Left renal pelvis (tissue), 4 donors: ENCODE measurements at regions not wholly inside any gene's neighbourhood (a gene's known extent, or its start where the extent isn't known, plus 50 kb on each side); places are given as distances from the start of the nearest gene placed in this dataset.

ENCODE experiments used
- DNase-seq, 4 donors: peaks; one replicate each; pipeline ENCODE4 v3.0.0-alpha.2; 2013; ENCODE audit warnings: low read depth in 4 of 4, low spot score in 3 of 4

GRCh38 chr13:99862244-99862643 lies 109.3 kb downstream of the ZIC5 start:
- DNase-seq, result no peak

- no peak for DNase-seq
These were observed 109.8 kb downstream of the ZIC5 start for GRCh38 chr13:99861771-99862170.

- DNase-seq, result no peak
These were observed 110.8 kb downstream of the ZIC5 start for GRCh38 chr13:99860745-99861144.

GRCh38 chr13:99859178-99860177 lies 112.1 kb downstream of the ZIC5 start:
- DNase-seq, result no peak

- no peak for DNase-seq
These were observed 113.8 kb downstream of the ZIC5 start for GRCh38 chr13:99857738-99858137.

- no peak for DNase-seq
These were observed 115.8 kb downstream of the ZIC5 start for GRCh38 chr13:99855526-99856420.

- DNase-seq, result no peak
These were observed 117.2 kb downstream of the ZIC5 start for GRCh38 chr13:99854366-99854765.

- no peak for DNase-seq
These were observed 124.2 kb downstream of the ZIC5 start for GRCh38 chr13:99847318-99847750.

GRCh38 chr13:99845161-99845874 lies 126.2 kb downstream of the ZIC5 start:
- DNase-seq, result no peak

GRCh38 chr13:99844421-99844820 lies 127.1 kb downstream of the ZIC5 start:
- DNase-seq, result no peak

GRCh38 chr13:99843872-99844271 lies 127.7 kb downstream of the ZIC5 start:
- DNase-seq, result no peak

GRCh38 chr13:99842405-99842804 lies 129.2 kb downstream of the ZIC5 start:
- DNase-seq, result no peak

GRCh38 chr13:99836291-99836690 lies 135.3 kb downstream of the ZIC5 start:
- DNase-seq, result no peak

- DNase-seq, result no peak
These were observed 136.1 kb downstream of the ZIC5 start for GRCh38 chr13:99835442-99835841.

- DNase-seq, result no peak
These were observed 137.3 kb downstream of the ZIC5 start for GRCh38 chr13:99834246-99834645.

GRCh38 chr13:99832347-99832746 lies 139.2 kb downstream of the ZIC5 start:
- no peak for DNase-seq

GRCh38 chr13:99830931-99831330 lies 140.6 kb downstream of the ZIC5 start:
- DNase-seq, result no peak

- DNase-seq, result no peak
These were observed 141.9 kb downstream of the ZIC5 start for GRCh38 chr13:99829593-99830239.

- DNase-seq, result no peak
These were observed 142.4 kb downstream of the ZIC5 start for GRCh38 chr13:99829161-99829560.

- DNase-seq, result no peak
These were observed 142.8 kb downstream of the ZIC5 start for GRCh38 chr13:99828735-99829134.
